OCI-LY1 (cell line): ENCODE measurements at regions not wholly inside any gene's neighbourhood (a gene's known extent, or its start where the extent isn't known, plus 50 kb on each side); places are given as distances from the start of the nearest gene placed in this dataset.

Experiments used
- H2AFZ ChIP-seq: fragments of 200-600 bp; sonication (generic), shearing (Covaris generic); 2 replicates; pipeline ENCODE4 v1.6.0; 2014; ENCODE audit warnings: antibody characterized with exemption, mild to moderate bottlenecking, low read length
- H3F3A ChIP-seq: fragments of 200-600 bp; sonication (generic), shearing (Covaris generic); 2 replicates; pipeline ENCODE4 v1.6.0; 2014; ENCODE audit warnings: mild to moderate bottlenecking, antibody characterized with exemption, low read length, moderate library complexity; ENCODE audit not compliant: insufficient read depth
- H3K27ac ChIP-seq: fragments of 200-600 bp; sonication (generic); 2 replicates; pipeline ENCODE4 v1.5.1; 2014; ENCODE audit warnings: low read length, mixed run types, mild to moderate bottlenecking, low read depth; ENCODE audit not compliant: poor library complexity, severe bottlenecking
- H3K27me3 ChIP-seq: fragments of 200-600 bp; sonication (generic); 2 replicates; pipeline ENCODE4 v1.6.0; 2014; ENCODE audit warnings: antibody characterized with exemption, mild to moderate bottlenecking, low read length, moderate library complexity; ENCODE audit not compliant: insufficient read depth
- H3K36me3 ChIP-seq: fragments of 200-600 bp; sonication (generic); 2 replicates; pipeline ENCODE4 v1.6.1; 2014; ENCODE audit warnings: mild to moderate bottlenecking, antibody characterized with exemption, low read length, moderate library complexity, mixed read lengths; ENCODE audit not compliant: insufficient read depth
- H3K4me1 ChIP-seq: fragments of 200-600 bp; sonication (generic); 2 replicates; pipeline ENCODE4 v1.5.1; 2014; ENCODE audit warnings: mild to moderate bottlenecking, low read length, moderate library complexity; ENCODE audit not compliant: insufficient read depth, severe bottlenecking
- H3K4me2 ChIP-seq: fragments of 200-600 bp; sonication (generic), shearing (Covaris generic); 2 replicates; pipeline ENCODE4 v1.6.1; 2014; ENCODE audit warnings: low read length
- H3K4me3 ChIP-seq: fragments of 200-600 bp; sonication (generic); 2 replicates; pipeline ENCODE4 v1.5.1; 2014; ENCODE audit warnings: low read length, low read depth, mild to moderate bottlenecking, mixed read lengths; ENCODE audit not compliant: poor library complexity, severe bottlenecking
- H3K79me2 ChIP-seq: fragments of 200-600 bp; shearing (Covaris generic); 2 replicates; pipeline ENCODE4 v1.6.1; 2016; ENCODE audit warnings: mixed run types, low read length, mixed read lengths; ENCODE audit not compliant: insufficient read depth
- H3K9ac ChIP-seq: fragments of 200-600 bp; sonication (generic), shearing (Covaris generic); 2 replicates; pipeline ENCODE4 v1.6.1; 2014; ENCODE audit warnings: mild to moderate bottlenecking, low read length, mixed read lengths
- H3K9me2 ChIP-seq: fragments of 200-600 bp; sonication (generic), shearing (Covaris generic); 2 replicates; pipeline ENCODE4 v1.6.1; 2014; ENCODE audit warnings: low read depth, mild to moderate bottlenecking, low read length, mixed read lengths
- H3K9me3 ChIP-seq: fragments of 200-600 bp; shearing (Covaris generic); 2 replicates; pipeline ENCODE4 v1.6.1; 2014; ENCODE audit warnings: low read length, mixed read lengths
- H4K20me1 ChIP-seq: fragments of 200-600 bp; sonication (generic), shearing (Covaris generic); 2 replicates; pipeline ENCODE4 v1.6.0; 2016; ENCODE audit warnings: mild to moderate bottlenecking, low read length; ENCODE audit not compliant: insufficient read depth
- EZH2 ChIP-seq: fragments of 200-600 bp; sonication (generic), shearing (Covaris generic); IDR thresholded peaks from 2 replicates; pipeline ENCODE4 v1.8.0; 2017; ENCODE audit warnings: borderline replicate concordance, mixed run types, mild to moderate bottlenecking, antibody characterized with exemption, low read length, moderate library complexity, mixed read lengths
- TF ChIP-seq, protein P1 (sequence below): fragments of 200-600 bp; sonication (generic), shearing (Covaris generic); IDR thresholded peaks from 2 replicates; pipeline ENCODE4 v1.5.1; 2017; ENCODE audit warnings: mild to moderate bottlenecking, antibody characterized with exemption, low read length, moderate library complexity, mixed read lengths

DNA sequence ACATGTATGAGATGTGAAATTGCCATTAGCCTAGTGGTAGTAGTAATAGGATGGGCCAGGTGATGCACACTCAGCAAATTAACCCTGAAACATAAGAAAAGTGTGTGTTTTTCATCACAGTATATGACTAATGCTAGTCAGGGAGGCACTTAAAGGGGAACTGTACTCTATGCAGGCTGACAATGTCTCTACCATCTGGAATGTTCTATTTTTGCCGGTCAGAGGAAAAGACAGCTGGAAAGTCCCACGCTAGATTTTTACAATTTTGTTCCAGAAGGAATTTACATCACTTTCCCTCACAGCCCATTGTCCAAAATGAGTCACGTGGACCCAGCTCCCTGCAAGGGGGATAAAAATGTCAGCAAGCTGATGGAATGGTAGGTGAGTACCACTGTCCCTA, 746.3 kb upstream of the CHAC2 start:
- Histone ChIP-seq H3K9ac (no peak overlapping the region), H3K27ac (no peak overlapping the region), H3K79me2 (no peaks in the 10 kb centered on the region), H3F3A (no peaks in the 10 kb centered on the region), H3K36me3 (no peaks in the 10 kb centered on the region), H3K27me3 (no peaks in the 10 kb centered on the region), H3K9me3 (no peaks in the 10 kb centered on the region), H3K4me3 (no peak overlapping the region), H3K4me2 (no peak overlapping the region), H2AFZ (no peak overlapping the region), H3K4me1 (no peaks in the 10 kb centered on the region), H3K9me2 (no peaks in the 10 kb centered on the region), H4K20me1 (no peaks in the 10 kb centered on the region)
- TF ChIP-seq EZH2: no peak
- TF ChIP-seq, protein P1, sequence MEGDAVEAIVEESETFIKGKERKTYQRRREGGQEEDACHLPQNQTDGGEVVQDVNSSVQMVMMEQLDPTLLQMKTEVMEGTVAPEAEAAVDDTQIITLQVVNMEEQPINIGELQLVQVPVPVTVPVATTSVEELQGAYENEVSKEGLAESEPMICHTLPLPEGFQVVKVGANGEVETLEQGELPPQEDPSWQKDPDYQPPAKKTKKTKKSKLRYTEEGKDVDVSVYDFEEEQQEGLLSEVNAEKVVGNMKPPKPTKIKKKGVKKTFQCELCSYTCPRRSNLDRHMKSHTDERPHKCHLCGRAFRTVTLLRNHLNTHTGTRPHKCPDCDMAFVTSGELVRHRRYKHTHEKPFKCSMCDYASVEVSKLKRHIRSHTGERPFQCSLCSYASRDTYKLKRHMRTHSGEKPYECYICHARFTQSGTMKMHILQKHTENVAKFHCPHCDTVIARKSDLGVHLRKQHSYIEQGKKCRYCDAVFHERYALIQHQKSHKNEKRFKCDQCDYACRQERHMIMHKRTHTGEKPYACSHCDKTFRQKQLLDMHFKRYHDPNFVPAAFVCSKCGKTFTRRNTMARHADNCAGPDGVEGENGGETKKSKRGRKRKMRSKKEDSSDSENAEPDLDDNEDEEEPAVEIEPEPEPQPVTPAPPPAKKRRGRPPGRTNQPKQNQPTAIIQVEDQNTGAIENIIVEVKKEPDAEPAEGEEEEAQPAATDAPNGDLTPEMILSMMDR: no peak

DNA sequence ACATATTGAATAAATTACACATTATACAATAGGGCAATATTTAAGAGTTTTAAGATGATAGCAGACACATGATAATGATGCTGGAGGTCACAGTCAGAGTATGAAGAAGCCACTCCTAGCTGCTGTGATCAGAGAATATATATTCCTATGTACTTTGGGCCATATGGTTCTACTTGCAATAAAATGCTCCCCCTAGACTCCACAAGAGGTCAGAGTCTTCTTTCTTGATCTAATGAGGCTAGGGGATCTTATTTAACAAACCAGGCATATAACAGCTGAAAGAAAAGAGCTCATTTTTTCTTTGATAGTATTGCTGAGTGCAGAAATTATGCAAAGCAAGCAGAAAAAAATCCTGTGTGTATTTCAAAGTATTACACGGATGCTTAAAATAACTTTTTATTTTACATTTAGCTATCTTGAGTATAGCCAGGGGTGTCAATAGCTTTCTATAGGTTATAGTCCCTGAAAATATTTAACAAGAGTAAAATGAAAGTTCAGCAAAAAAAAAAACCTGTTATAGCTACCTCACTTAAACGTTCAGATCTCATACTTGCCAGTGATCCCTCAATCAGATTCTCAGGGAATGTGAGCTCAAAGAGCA, 748.7 kb upstream of the CHAC2 start:
- TF ChIP-seq EZH2: no peak
- TF ChIP-seq, protein P1: peak; percentile 11; the same call in 1 of the 2 replicates
- no peaks in the 10 kb centered on the region for H3K4me1 ChIP-seq
- no peaks in the 10 kb centered on the region for H3K9me2 ChIP-seq
- no peaks in the 10 kb centered on the region for H4K20me1 ChIP-seq
- H3K4me3 ChIP-seq: no peak overlapping the region
- no peak overlapping the region for H3K27ac ChIP-seq
- H3K79me2 ChIP-seq: no peaks in the 10 kb centered on the region
- no peaks in the 10 kb centered on the region for H3K36me3 ChIP-seq
- H3K4me2 ChIP-seq: no peak overlapping the region
- H3K9ac ChIP-seq: no peak overlapping the region
- H3K9me3 ChIP-seq: no peaks in the 10 kb centered on the region
- no peaks in the 10 kb centered on the region for H3K27me3 ChIP-seq
- H3F3A ChIP-seq: no peaks in the 10 kb centered on the region
- H2AFZ ChIP-seq: no peak overlapping the region

DNA sequence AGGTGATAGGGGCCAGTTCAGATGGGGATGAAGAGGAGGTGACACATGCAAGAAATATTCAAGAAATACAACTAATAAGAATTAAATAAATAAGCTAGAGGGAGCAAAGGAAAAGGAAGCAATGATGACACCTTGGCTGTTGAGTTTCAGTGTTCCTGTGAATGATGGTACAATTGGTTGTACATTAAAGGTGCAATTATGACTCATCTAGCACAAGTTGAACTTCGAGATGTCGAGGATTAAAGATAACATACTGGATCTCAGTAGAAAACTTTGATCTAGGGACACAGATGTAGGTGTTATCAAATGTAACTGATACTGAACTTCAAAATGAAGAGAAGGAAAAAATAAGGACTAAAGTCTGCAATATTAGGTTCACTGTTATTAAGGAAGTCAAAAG, 760.6 kb upstream of the CHAC2 start:
- Histone ChIP-seq H3K79me2 (no peaks in the 10 kb centered on the region), H4K20me1 (no peaks in the 10 kb centered on the region), H3K4me2 (no peak overlapping the region), H3K9me3 (no peaks in the 10 kb centered on the region), H3K9me2 (no peaks in the 10 kb centered on the region), H3K4me1 (no peaks in the 10 kb centered on the region), H2AFZ (no peak overlapping the region), H3F3A (no peaks in the 10 kb centered on the region), H3K9ac (no peak overlapping the region), H3K36me3 (no peaks in the 10 kb centered on the region), H3K27me3 (no peaks in the 10 kb centered on the region), H3K4me3 (no peak overlapping the region), H3K27ac (no peak overlapping the region)
- TF ChIP-seq, protein P1: no peak
- TF ChIP-seq EZH2: no peak
